ENCODE measurements at regions not wholly inside any gene's neighbourhood (a gene's known extent, or its start where the extent isn't known, plus 50 kb on each side); places are given as distances from the start of the nearest gene placed in this dataset.
A peak's percentile ranks its signal among the peaks of the same experiment; 100 is the strongest.
"Not testable (repeated sequence)": the region's sequence is repeated elsewhere in the genome, so short reads cannot be mapped to it uniquely, and the experiment has no call there.

GRCh38 chr7:65722361-65722792 lies 150.5 kb upstream of the VKORC1L1 start:
- DNase-seq (peak; percentile 44 to 70 (median 61)), ATAC-seq (peak; percentile 87 to 94 (median 92))
- peak; percentile 32 to 90 (median 86) for TF ChIP-seq CTCF (IDR thresholded peaks at IDR 0.05)
- no peak for TF ChIP-seq POLR2A (IDR thresholded peaks at IDR 0.05)
- no peaks in the 10 kb centered on the region for H3K36me3 ChIP-seq
- no peaks in the 10 kb centered on the region for H3K9me3 ChIP-seq
- no peak overlapping the region for H3K4me3 ChIP-seq
- H3K4me1 ChIP-seq, result no peaks in the 10 kb centered on the region
- intact Hi-C loops (cut with DNase I), result no loop called here
- WGBS (ENCODE audit: insufficient coverage, low coverage, low lambda C conversion rate, missing lambda C conversion rate), result 16% methylated on average over 11 of the region's 11 CpGs
- no peaks in the 10 kb centered on the region for H3K27me3 ChIP-seq
- H3K27ac ChIP-seq, result no peak overlapping the region

DNA sequence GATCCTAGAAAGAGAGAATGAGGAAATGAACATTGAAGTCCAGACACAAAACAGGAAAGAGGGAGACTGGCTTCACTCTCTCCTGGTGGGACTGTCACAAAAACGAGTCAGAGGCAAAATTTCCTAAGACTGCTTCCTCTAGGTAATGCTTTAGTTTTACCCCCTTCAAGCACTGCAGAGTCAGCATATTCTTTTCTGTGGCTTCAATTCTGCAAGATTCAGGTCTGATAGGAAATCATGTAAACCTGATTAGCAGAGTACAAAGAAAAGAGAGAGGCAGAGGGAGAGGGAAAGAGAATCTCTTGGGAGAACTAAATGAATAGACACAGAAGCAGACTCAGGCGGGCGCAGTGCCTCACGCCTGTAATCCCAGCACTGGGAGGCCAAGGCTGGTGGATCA lies 145.7 kb upstream of the VKORC1L1 start:
- ATAC-seq; H3K4me3 ChIP-seq; H3K4me1 ChIP-seq; DNase-seq; intact Hi-C loops (cut with DNase I); H3K36me3 ChIP-seq; H3K9me3 ChIP-seq; H3K27ac ChIP-seq; H3K27me3 ChIP-seq: not testable (repeated sequence)
- WGBS (ENCODE audit: insufficient coverage, low coverage, low lambda C conversion rate, missing lambda C conversion rate), result 45% methylated on average over 1 of the region's 4 CpGs

GRCh38 chr7:65731129-65731528 lies 141.7 kb upstream of the VKORC1L1 start:
- DNase-seq, result no peak
- 67% methylated on average over 7 of the region's 7 CpGs for WGBS (ENCODE audit: insufficient coverage, low coverage, low lambda C conversion rate, missing lambda C conversion rate)
- TF ChIP-seq POLR2A (IDR thresholded peaks at IDR 0.05) (no peak), CTCF (IDR thresholded peaks at IDR 0.05) (no peak)
- Histone ChIP-seq H3K36me3 (no peaks in the 10 kb centered on the region), H3K4me3 (peak overlapping the region in 1 of 3 donors; percentile 29), H3K27ac (no peak overlapping the region), H3K9me3 (no peaks in the 10 kb centered on the region), H3K27me3 (no peaks in the 10 kb centered on the region), H3K4me1 (no peaks in the 10 kb centered on the region)
- ATAC-seq, result no peak
- intact Hi-C loops (cut with DNase I), result no loop called here

- no peak overlapping the region for H3K27ac ChIP-seq
- H3K4me3 ChIP-seq, result peak overlapping the region in 2 of 3 donors; percentile 18 to 29
- no peaks in the 10 kb centered on the region for H3K9me3 ChIP-seq
- no peaks in the 10 kb centered on the region for H3K4me1 ChIP-seq
- intact Hi-C loops (cut with DNase I), result no loop called here
- no peak for TF ChIP-seq CTCF (IDR thresholded peaks at IDR 0.05)
- TF ChIP-seq POLR2A (IDR thresholded peaks at IDR 0.05), result no peak
- H3K27me3 ChIP-seq, result no peaks in the 10 kb centered on the region
- WGBS (ENCODE audit: insufficient coverage, low coverage, low lambda C conversion rate, missing lambda C conversion rate), result 69% methylated on average over 3 of the region's 27 CpGs
- no peaks in the 10 kb centered on the region for H3K36me3 ChIP-seq
- DNase-seq, result no peak
- ATAC-seq, result peak; percentile 15 to 67 (median 41)
Observed at GRCh38 chr7:65731562-65732035, 141.3 kb upstream of the VKORC1L1 start.

GRCh38 chr7:65744406-65744805 lies 128.5 kb upstream of the VKORC1L1 start:
- intact Hi-C loops (cut with DNase I), result no loop called here
- ATAC-seq, result no peak
- Histone ChIP-seq H3K27ac (no peak overlapping the region), H3K27me3 (no peaks in the 10 kb centered on the region), H3K4me3 (no peak overlapping the region), H3K9me3 (no peaks in the 10 kb centered on the region), H3K4me1 (no peaks in the 10 kb centered on the region), H3K36me3 (no peaks in the 10 kb centered on the region)
- no peak for DNase-seq
- 63% methylated on average over 2 of the region's 2 CpGs for WGBS (ENCODE audit: insufficient coverage, low coverage, low lambda C conversion rate, missing lambda C conversion rate)
- TF ChIP-seq POLR2A (IDR thresholded peaks at IDR 0.05), result no peak
- no peak for TF ChIP-seq CTCF (IDR thresholded peaks at IDR 0.05)
